ENCODE measurements at regions not wholly inside any gene's neighbourhood (a gene's known extent, or its start where the extent isn't known, plus 50 kb on each side); places are given as distances from the start of the nearest gene placed in this dataset.

GRCh38 chr4:159422626-159423025, 319.7 kb downstream of the RAPGEF2 start:
- Mint-ChIP-seq H3K27me3 (ENCODE audit: insufficient read depth, unreplicated experiment) (no peaks in the 10 kb centered on the region), H3K36me3 (ENCODE audit: insufficient read depth, unreplicated experiment) (peaks cover under 1% of the 10 kb centered on the region), H3K4me1 (ENCODE audit: low read depth, unreplicated experiment) (peaks cover 1% of the 10 kb centered on the region), H3K27ac (ENCODE audit: unreplicated experiment) (no peak overlapping the region), H3K4me3 (ENCODE audit: unreplicated experiment) (no peak overlapping the region), H3K9me3 (ENCODE audit: unreplicated experiment) (no peaks in the 10 kb centered on the region)
- no TSS peak for BruUV-seq (replicated peaks)
- ChIA-PET CTCF (no interaction called here), POLR2A (no interaction called here)
- Histone ChIP-seq H3K9me3 (peaks cover 10% of the 10 kb centered on the region; the same call in 1 of the 2 replicates), H3K36me3 (ENCODE audit: control insufficient read depth, insufficient read depth, low read length) (no peaks in the 10 kb centered on the region), H3K27me3 (replicated peaks; ENCODE audit: control insufficient read depth, insufficient read depth, low read length) (no peaks in the 10 kb centered on the region), H3K4me1 (peaks cover 14% of the 10 kb centered on the region), H3K4me3 (ENCODE audit: low read depth, low read length) (no peak overlapping the region)
- TF ChIP-seq CTCF (IDR thresholded peaks at IDR 0.05; ENCODE audit: insufficient read depth in 1 of 2, low read depth in 1 of 2, low read length in 1 of 2, severe bottlenecking in 1 of 2, unreplicated experiment in 1 of 2): no peak
- DNase-seq: no peak
- intact Hi-C loops (cut with micrococcal nuclease; ENCODE audit: unreplicated experiment): no loop called here

- CTCF ChIA-PET: no interaction called here
- no peak overlapping the region for H3K27ac Mint-ChIP-seq (ENCODE audit: unreplicated experiment)
These were observed 322.9 kb downstream of the RAPGEF2 start for GRCh38 chr4:159425737-159426305.

GRCh38 chr4:159428293-159428692, 325.4 kb downstream of the RAPGEF2 start:
- BruUV-seq (replicated peaks): no TSS peak
- TF ChIP-seq CTCF (IDR thresholded peaks at IDR 0.05; ENCODE audit: insufficient read depth in 1 of 2, low read depth in 1 of 2, low read length in 1 of 2, severe bottlenecking in 1 of 2, unreplicated experiment in 1 of 2): no peak
- Mint-ChIP-seq H3K9me3 (ENCODE audit: unreplicated experiment) (no peaks in the 10 kb centered on the region), H3K27ac (ENCODE audit: unreplicated experiment) (no peak overlapping the region), H3K27me3 (ENCODE audit: insufficient read depth, unreplicated experiment) (no peaks in the 10 kb centered on the region), H3K4me1 (ENCODE audit: low read depth, unreplicated experiment) (no peaks in the 10 kb centered on the region), H3K4me3 (ENCODE audit: unreplicated experiment) (no peak overlapping the region), H3K36me3 (ENCODE audit: insufficient read depth, unreplicated experiment) (no peaks in the 10 kb centered on the region)
- no peak for DNase-seq
- ChIA-PET CTCF (no interaction called here), POLR2A (no interaction called here)
- Histone ChIP-seq H3K9me3 (no peaks in the 10 kb centered on the region), H3K4me3 (ENCODE audit: low read depth, low read length) (no peak overlapping the region), H3K36me3 (ENCODE audit: control insufficient read depth, insufficient read depth, low read length) (no peaks in the 10 kb centered on the region), H3K27me3 (replicated peaks; ENCODE audit: control insufficient read depth, insufficient read depth, low read length) (no peaks in the 10 kb centered on the region), H3K4me1 (peaks cover 8% of the 10 kb centered on the region)
- intact Hi-C loops (cut with micrococcal nuclease; ENCODE audit: unreplicated experiment): no loop called here

More at GRCh38 chr4:159425737-159426305, 322.9 kb downstream of the RAPGEF2 start:
- H3K4me3 ChIP-seq (ENCODE audit: low read depth, low read length): no peak overlapping the region
- no TSS peak for BruUV-seq (replicated peaks)
- H3K27me3 ChIP-seq (replicated peaks; ENCODE audit: control insufficient read depth, insufficient read depth, low read length): no peaks in the 10 kb centered on the region
- no peaks in the 10 kb centered on the region for H3K4me1 Mint-ChIP-seq (ENCODE audit: low read depth, unreplicated experiment)
- H3K4me3 Mint-ChIP-seq (ENCODE audit: unreplicated experiment): no peak overlapping the region
- POLR2A ChIA-PET: no interaction called here
- H3K27me3 Mint-ChIP-seq (ENCODE audit: insufficient read depth, unreplicated experiment): no peaks in the 10 kb centered on the region
- no peak for DNase-seq
- peaks cover 8% of the 10 kb centered on the region for H3K4me1 ChIP-seq
- no peak for TF ChIP-seq CTCF (IDR thresholded peaks at IDR 0.05; ENCODE audit: insufficient read depth in 1 of 2, low read depth in 1 of 2, low read length in 1 of 2, severe bottlenecking in 1 of 2, unreplicated experiment in 1 of 2)
- H3K9me3 ChIP-seq: no peaks in the 10 kb centered on the region
- intact Hi-C loops (cut with micrococcal nuclease; ENCODE audit: unreplicated experiment): no loop called here
- no peaks in the 10 kb centered on the region for H3K36me3 Mint-ChIP-seq (ENCODE audit: insufficient read depth, unreplicated experiment)
- H3K9me3 Mint-ChIP-seq (ENCODE audit: unreplicated experiment): no peaks in the 10 kb centered on the region
- H3K36me3 ChIP-seq (ENCODE audit: control insufficient read depth, insufficient read depth, low read length): no peaks in the 10 kb centered on the region

Data from Caco-2 (cell line).